Activated CD8-positive, alpha-beta memory T cell treated with anti-CD3 and anti-CD28 coated beads, Interleukin-2, amount 10 ng/mL, durations not matched to agents 7 days and 5 days (primary cell): ENCODE measurements at regions not wholly inside any gene's neighbourhood (a gene's known extent, or its start where the extent isn't known, plus 50 kb on each side); places are given as distances from the start of the nearest gene placed in this dataset.

Source experiments
- ATAC-seq: fragments of 150-1000 bp; cut with Tn5 transposase; one replicate; pipeline ENCODE4 v1.10.0; 2021; ENCODE audit warnings: moderate library complexity
- CTCF ChIA-PET: fragments of 350-600 bp; sonication (Branson Sonifier 250); formaldehyde crosslinking; loops from one replicate; lab custom pipeline; 2021; ENCODE audit warnings: antibody characterized with exemption; lab: Charles Lee
- DNase-seq: peaks from one replicate; pipeline ENCODE4 v3.0.0-alpha.2; 2020
- H3K27ac Mint-ChIP-seq: one replicate; pipeline ENCODE4 v1.8.0; 2021; ENCODE audit warnings: mild to moderate bottlenecking, mixed read lengths
- H3K27me3 Mint-ChIP-seq: one replicate; pipeline ENCODE4 v1.8.0; 2021; ENCODE audit warnings: mixed read lengths
- H3K36me3 Mint-ChIP-seq: one replicate; pipeline ENCODE4 v1.8.0; 2021; ENCODE audit warnings: mild to moderate bottlenecking, mixed read lengths
- H3K4me1 Mint-ChIP-seq: one replicate; pipeline ENCODE4 v1.8.0; 2021; ENCODE audit warnings: mixed read lengths
- H3K4me3 Mint-ChIP-seq: one replicate; pipeline ENCODE4 v1.8.0; 2021; ENCODE audit warnings: mild to moderate bottlenecking, moderate library complexity, mixed read lengths
- H3K9me3 Mint-ChIP-seq: one replicate; pipeline ENCODE4 v1.8.0; 2022; ENCODE audit warnings: low read depth, mixed read lengths

DNA sequence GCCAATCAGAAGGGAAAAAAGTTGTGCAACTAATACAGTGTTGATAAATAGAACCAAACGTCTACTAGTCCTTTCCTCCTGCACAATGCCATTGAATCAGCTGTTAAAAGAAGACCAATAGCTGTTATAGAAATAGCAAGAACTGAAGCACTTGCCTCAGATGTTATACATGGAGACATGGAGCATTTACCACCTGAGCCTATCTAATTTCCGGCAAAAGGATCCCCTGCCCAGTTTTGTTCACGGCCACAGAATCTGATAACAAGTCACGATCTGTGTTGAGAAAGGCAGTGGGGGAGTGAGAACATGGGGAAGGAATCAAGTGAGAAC lies 285.4 kb downstream of the ZEB2 start:
- CTCF ChIA-PET: interaction anchor here (1.0 to 1.6 kb wide), 4 partner anchors 10 to 97 kb away, joined by 3 to 7 read pairs (median 4); a partner anchor contains a TSS
- no peak for DNase-seq
- H3K4me3 Mint-ChIP-seq: peak overlapping the region; percentile 64

DNA sequence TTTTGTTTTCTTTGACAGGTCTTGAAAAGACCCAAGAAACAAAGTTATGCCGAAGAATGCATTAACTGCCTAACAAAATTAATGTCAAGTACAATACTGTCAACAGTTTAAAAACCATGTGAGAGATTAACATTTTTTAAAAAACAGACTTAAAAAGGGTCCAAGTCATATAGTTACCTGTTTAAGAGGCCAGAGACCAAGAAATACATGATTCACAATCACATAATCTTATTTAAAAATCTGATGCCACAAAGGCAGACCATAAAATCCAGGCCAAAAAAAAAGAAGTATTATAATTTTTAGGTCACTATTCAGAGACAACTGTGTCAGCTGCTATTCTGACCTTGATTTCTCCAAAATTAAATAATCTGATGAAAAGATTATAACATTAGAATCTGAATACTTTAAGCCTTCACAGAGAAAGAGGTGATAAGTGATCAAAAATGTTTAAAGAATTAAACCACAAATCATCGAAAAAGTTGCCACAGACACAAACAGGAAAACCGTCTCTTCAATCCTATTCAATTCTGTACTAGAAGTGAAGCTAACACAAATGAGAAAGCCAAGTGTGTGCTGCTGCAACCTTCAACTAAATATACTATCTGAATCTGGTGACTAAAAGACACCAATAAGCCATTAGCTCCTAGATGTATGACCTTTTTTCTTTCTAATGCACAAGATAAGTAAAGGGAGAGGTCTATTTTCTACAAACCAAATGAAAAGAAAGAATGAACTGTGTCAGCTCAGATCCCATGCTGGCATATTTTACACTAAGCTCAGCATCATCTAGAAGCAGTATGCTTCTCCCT lies 286.0 kb downstream of the ZEB2 start:
- Mint-ChIP-seq H3K27ac (peak overlapping the region; percentile 93), H3K27me3 (no peaks in the 10 kb centered on the region), H3K4me1 (peaks cover 88% of the 10 kb centered on the region), H3K9me3 (no peaks in the 10 kb centered on the region), H3K4me3 (peak overlapping the region; percentile 64), H3K36me3 (peaks cover 28% of the 10 kb centered on the region)
- DNase-seq: no peak
- ATAC-seq: peak; percentile 76
- CTCF ChIA-PET: interaction anchor here (1.0 to 1.6 kb wide), 4 partner anchors 11 to 98 kb away, joined by 3 to 7 read pairs (median 4); a partner anchor contains a TSS

More for the DNA sequence above, 285.4 kb downstream of the ZEB2 start:
- Mint-ChIP-seq H3K27ac (peak overlapping the region; percentile 93), H3K4me1 (peaks cover 86% of the 10 kb centered on the region), H3K36me3 (peaks cover 23% of the 10 kb centered on the region), H3K27me3 (no peaks in the 10 kb centered on the region), H3K9me3 (no peaks in the 10 kb centered on the region)
- peak; percentile 42 for ATAC-seq

DNA sequence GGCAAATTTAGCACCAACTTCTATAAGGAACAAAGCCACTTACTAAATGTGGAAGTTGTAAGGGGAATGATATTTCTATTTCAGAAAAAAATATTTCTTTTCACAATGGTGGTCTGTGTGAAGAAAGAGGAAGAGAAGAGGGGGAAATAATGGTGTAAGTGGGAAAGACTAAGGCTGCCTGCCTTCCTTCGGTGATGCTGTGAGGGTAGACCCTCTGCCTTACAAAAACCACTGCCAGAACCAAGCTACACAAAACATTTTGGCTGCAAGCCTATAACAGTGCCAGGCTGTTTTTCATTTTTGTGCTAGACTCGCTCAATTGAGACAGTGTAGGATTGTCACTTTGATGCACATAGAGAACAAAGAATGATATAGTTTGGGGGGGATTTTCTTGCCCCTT lies 286.6 kb downstream of the ZEB2 start:
- Mint-ChIP-seq H3K27me3 (no peaks in the 10 kb centered on the region), H3K4me1 (peaks cover 82% of the 10 kb centered on the region), H3K9me3 (no peaks in the 10 kb centered on the region), H3K4me3 (peak overlapping the region; percentile 64), H3K36me3 (peaks cover 28% of the 10 kb centered on the region), H3K27ac (peak overlapping the region; percentile 93)
- peak; percentile 24 for ATAC-seq
- CTCF ChIA-PET: interaction anchor here (1.0 to 1.5 kb wide), 3 partner anchors 11 to 88 kb away, joined by 3 to 4 read pairs (median 4); no protein-coding TSS in a partner anchor
- no peak for DNase-seq

DNA sequence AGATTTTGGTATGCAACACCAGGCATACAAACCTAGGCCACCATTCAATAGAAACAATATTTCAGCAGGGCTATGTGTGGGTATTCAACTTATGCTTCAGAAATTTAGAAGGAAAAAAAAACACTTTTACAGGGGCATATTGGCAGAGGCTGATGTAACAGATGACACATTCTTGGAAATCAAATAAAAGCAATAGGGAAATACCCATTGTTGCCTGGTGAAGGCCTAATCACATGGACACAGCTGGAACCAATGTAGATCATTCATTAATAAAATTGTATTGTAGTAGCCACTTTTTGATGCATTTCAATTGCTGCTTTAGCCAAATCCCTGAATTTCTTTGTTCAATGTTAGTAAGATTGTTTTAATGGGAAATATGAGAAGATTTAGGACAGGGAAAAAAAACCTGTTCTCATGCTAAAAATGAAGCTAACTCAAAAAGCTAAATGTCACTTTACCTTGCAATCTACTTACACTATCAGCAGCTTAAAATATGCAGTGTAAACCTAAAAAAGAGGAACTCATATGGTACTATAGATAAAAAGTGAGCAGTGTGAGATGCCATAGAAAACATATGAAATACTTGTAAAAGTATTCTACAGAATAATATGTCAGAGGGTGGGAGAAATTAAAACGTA lies 289.4 kb downstream of the ZEB2 start:
- Mint-ChIP-seq H3K4me1 (peaks cover 65% of the 10 kb centered on the region), H3K36me3 (peaks cover 34% of the 10 kb centered on the region), H3K27me3 (no peaks in the 10 kb centered on the region), H3K9me3 (peaks cover 4% of the 10 kb centered on the region), H3K4me3 (no peak overlapping the region), H3K27ac (peak overlapping the region; percentile 69)
- CTCF ChIA-PET: interaction anchor here (1.4 kb wide), 1 partner anchor 46 kb away, joined by 3 read pairs; no protein-coding TSS in a partner anchor
- no peak for DNase-seq
- ATAC-seq: no peak

DNA sequence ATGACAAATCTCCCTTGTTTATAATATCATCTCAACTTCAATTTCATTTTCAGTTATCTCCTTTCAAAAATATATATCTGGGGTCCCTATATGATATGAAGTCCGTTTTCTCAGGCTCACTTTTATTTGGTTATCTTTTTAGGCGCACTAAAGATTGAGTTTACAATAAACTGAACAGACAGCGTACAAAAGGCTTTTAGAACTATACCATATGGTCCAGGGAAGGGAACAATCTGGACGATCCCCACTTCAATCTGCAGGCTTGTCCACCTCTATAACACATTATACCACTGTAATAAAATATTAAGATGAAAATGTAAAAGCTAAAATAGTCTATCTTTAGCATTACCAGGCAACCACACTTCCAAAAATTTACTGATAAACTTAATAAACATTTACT lies 289.9 kb downstream of the ZEB2 start:
- Mint-ChIP-seq H3K27ac (peak overlapping the region; percentile 60), H3K27me3 (no peaks in the 10 kb centered on the region), H3K4me1 (peaks cover 61% of the 10 kb centered on the region), H3K36me3 (peaks cover 36% of the 10 kb centered on the region), H3K9me3 (peaks cover 5% of the 10 kb centered on the region), H3K4me3 (no peak overlapping the region)
- DNase-seq (no peak), ATAC-seq (no peak)
- CTCF ChIA-PET: no interaction called here

DNA sequence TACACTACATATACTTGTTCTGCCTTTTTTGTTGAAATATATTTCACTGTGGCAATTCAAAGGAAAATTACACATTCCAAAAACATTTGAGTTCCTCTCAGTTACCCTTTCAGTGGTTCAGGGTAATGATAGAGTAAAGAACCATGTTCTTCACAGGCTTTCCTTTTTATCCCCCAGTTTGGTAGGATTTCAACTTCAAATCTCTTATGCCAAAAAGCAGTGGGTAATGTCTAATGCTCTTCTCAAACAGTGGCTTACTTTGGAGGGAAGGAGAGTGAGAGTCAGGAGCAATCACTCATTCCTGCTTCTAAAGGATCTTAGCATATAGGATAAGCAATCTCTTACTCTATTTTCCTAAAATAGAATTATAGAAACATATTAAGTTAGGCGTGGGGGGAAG lies 290.6 kb downstream of the ZEB2 start:
- Mint-ChIP-seq H3K4me1 (peaks cover 53% of the 10 kb centered on the region), H3K36me3 (peaks cover 35% of the 10 kb centered on the region), H3K27ac (no peak overlapping the region), H3K4me3 (no peak overlapping the region), H3K9me3 (peaks cover 5% of the 10 kb centered on the region), H3K27me3 (no peaks in the 10 kb centered on the region)
- ATAC-seq (no peak), DNase-seq (no peak)
- CTCF ChIA-PET: no interaction called here

DNA sequence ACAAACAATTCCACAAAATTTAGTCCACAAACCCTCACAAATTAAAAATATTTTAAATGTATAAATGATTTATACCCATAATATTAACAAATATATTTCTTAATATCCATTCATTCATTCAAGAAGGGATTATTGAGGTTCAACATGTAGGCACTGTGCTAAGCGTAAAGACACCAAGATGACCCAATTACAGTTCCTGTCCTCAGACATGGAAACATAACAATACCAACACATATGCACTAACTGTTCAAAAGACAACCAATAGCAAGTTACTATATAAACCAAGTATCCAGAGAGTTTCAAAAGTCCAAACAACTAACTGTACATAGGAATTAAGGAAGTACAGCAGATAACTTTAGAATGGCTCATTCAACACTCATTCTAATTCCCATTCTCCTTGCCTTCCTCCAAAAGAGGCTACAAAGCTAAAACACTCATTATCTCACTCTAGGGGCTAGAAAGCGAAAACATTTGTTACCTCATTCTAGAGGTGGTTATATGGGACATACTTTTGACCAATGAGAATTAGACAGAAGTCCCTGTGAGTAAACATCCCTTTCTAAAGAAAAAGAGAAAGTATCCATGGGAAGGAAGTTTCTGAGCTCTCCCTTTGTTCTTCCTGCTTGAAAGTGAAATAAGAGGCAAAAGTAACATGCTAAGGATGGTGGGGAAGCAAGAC lies 292.4 kb downstream of the ZEB2 start:
- Mint-ChIP-seq H3K4me1 (peaks cover 40% of the 10 kb centered on the region), H3K36me3 (peaks cover 41% of the 10 kb centered on the region), H3K27me3 (no peaks in the 10 kb centered on the region), H3K9me3 (peaks cover 5% of the 10 kb centered on the region), H3K4me3 (no peak overlapping the region), H3K27ac (no peak overlapping the region)
- no peak for DNase-seq
- CTCF ChIA-PET: interaction anchor here (1.0 kb wide), 1 partner anchor 11 kb away, joined by 5 read pairs; no protein-coding TSS in a partner anchor
- ATAC-seq: no peak

DNA sequence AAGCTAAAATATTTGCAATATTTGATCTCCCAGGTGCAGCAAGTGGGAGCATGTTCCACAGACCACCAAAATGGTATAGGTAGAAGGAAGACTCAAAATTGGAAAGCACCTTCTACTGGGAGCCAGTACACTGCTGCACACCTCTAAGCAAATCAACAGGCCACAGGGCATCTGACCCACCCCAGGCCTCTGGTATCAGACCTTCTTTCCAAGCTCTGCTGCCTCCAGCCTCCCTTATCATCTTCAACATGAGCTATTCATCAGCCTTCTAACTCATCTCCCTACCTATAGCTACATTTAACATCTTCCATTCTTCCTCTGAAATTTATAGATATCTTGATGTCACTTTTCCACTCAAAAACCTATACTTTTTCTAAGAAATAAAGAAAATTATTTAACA lies 294.8 kb downstream of the ZEB2 start:
- peaks cover 5% of the 10 kb centered on the region for H3K9me3 Mint-ChIP-seq
- no peak for DNase-seq
- H3K4me1 Mint-ChIP-seq: peaks cover 21% of the 10 kb centered on the region
- H3K36me3 Mint-ChIP-seq: peaks cover 37% of the 10 kb centered on the region
- CTCF ChIA-PET: interaction anchor here (1.2 to 1.7 kb wide), 2 partner anchors 10 to 33 kb away, joined by 3 to 4 read pairs; no protein-coding TSS in a partner anchor
- no peak for ATAC-seq
- no peaks in the 10 kb centered on the region for H3K27me3 Mint-ChIP-seq
- no peak overlapping the region for H3K27ac Mint-ChIP-seq
- no peak overlapping the region for H3K4me3 Mint-ChIP-seq

DNA sequence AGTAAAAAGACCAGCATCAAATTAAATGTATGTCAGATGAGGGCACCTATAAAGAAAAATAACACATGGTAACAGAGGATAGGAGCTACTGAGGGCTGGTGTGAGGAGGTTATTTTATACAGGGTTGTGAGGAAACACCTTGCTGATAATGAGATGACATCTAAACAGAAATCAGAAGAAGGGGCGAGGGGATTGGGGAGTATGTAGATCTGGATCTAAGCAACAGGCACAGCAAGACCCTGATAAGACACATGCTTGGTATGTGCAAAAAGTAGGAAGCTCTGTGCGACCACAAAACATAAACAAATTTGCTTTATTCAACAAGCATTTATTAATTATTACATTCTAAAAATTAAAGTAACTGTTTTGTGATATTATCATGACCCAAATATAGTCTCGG lies 295.4 kb downstream of the ZEB2 start:
- H3K4me1 Mint-ChIP-seq: peaks cover 17% of the 10 kb centered on the region
- peaks cover 5% of the 10 kb centered on the region for H3K9me3 Mint-ChIP-seq
- no peak overlapping the region for H3K27ac Mint-ChIP-seq
- H3K36me3 Mint-ChIP-seq: peaks cover 37% of the 10 kb centered on the region
- ATAC-seq: no peak
- no peak for DNase-seq
- CTCF ChIA-PET: interaction anchor here (1.7 kb wide), 1 partner anchor 10 kb away, joined by 4 read pairs; no protein-coding TSS in a partner anchor
- no peak overlapping the region for H3K4me3 Mint-ChIP-seq
- no peaks in the 10 kb centered on the region for H3K27me3 Mint-ChIP-seq

DNA sequence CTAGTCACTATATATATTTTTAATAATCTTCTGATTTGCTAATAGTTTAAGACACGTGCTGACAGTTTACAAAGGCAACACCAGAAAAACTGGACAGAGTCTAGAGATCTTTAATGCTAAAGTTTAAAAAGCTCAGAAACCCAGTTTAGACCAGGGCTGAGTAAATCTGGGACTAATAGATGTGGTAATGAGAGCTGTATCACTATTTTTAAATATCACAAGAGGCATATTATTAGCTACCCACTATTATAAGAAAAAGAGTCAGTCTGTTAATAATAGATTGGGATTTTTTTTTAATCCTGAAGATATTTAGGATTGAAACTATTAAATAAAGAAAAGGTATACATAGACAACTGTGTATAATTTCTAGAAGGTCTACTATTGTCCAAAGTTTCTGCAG lies 299.9 kb downstream of the ZEB2 start:
- CTCF ChIA-PET: interaction anchor here (0.8 to 1.2 kb wide), 2 partner anchors 11 to 18 kb away, joined by 3 to 5 read pairs; no protein-coding TSS in a partner anchor
- H3K27ac Mint-ChIP-seq: no peak overlapping the region

DNA sequence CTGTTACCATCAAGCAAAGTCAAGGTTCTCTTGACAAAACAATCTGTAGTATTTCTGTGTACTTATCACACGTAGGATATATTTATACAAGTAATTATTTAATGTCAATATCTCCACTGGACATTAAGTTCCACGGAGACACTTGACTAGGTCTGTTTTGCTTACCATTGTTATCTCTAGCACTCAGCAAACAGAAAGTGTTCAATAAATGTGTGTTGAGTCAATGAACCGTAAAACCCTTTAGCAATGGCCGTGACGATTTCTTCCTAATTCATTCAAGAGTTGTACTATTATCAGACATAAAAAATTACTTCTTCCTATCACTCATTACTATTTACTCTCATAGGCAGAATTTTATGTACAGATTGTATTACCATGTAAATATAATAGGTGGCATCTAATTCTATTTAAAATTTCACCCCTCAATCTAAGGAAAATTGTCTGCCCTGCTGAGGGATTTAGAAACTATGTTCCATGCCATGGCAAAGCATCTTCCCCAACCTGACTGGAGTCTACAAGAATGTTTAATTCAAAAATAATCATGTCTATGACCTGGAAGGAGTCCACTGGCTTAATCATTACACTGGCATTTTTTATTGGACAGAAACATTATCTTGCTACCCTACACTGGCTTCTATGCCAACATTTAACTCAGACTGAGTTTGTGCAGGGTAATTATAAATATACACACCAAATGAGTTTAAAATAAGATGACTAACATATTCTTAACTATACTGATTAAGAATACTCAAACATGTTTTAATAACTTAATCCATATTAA lies 301.9 kb downstream of the ZEB2 start:
- DNase-seq: no peak
- H3K4me1 Mint-ChIP-seq: peaks cover 33% of the 10 kb centered on the region

More for the DNA sequence above, 299.9 kb downstream of the ZEB2 start:
- Mint-ChIP-seq H3K36me3 (peaks cover 12% of the 10 kb centered on the region), H3K4me1 (peaks cover 19% of the 10 kb centered on the region), H3K9me3 (no peaks in the 10 kb centered on the region), H3K4me3 (no peak overlapping the region), H3K27me3 (no peaks in the 10 kb centered on the region)
- DNase-seq (no peak), ATAC-seq (no peak)

More for the DNA sequence above, 301.9 kb downstream of the ZEB2 start:
- ATAC-seq: no peak
- no peak overlapping the region for H3K27ac Mint-ChIP-seq
- no peaks in the 10 kb centered on the region for H3K9me3 Mint-ChIP-seq
- CTCF ChIA-PET: no interaction called here
- no peak overlapping the region for H3K4me3 Mint-ChIP-seq
- no peaks in the 10 kb centered on the region for H3K27me3 Mint-ChIP-seq
- H3K36me3 Mint-ChIP-seq: peaks cover 9% of the 10 kb centered on the region
